ENCODE measurements at regions not wholly inside any gene's neighbourhood (a gene's known extent, or its start where the extent isn't known, plus 50 kb on each side); places are given as distances from the start of the nearest gene placed in this dataset.

GRCh38 chr3:167884481-167884880 is 149.0 kb downstream of the SERPINI1 start:
- TF ChIP-seq, protein P1, sequence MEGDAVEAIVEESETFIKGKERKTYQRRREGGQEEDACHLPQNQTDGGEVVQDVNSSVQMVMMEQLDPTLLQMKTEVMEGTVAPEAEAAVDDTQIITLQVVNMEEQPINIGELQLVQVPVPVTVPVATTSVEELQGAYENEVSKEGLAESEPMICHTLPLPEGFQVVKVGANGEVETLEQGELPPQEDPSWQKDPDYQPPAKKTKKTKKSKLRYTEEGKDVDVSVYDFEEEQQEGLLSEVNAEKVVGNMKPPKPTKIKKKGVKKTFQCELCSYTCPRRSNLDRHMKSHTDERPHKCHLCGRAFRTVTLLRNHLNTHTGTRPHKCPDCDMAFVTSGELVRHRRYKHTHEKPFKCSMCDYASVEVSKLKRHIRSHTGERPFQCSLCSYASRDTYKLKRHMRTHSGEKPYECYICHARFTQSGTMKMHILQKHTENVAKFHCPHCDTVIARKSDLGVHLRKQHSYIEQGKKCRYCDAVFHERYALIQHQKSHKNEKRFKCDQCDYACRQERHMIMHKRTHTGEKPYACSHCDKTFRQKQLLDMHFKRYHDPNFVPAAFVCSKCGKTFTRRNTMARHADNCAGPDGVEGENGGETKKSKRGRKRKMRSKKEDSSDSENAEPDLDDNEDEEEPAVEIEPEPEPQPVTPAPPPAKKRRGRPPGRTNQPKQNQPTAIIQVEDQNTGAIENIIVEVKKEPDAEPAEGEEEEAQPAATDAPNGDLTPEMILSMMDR (IDR thresholded peaks at IDR 0.05): no peak
- TF ChIP-seq POLR2A (IDR thresholded peaks at IDR 0.05): no peak
